ENCODE measurements at regions not wholly inside any gene's neighbourhood (a gene's known extent, or its start where the extent isn't known, plus 50 kb on each side); places are given as distances from the start of the nearest gene placed in this dataset.

DNA sequence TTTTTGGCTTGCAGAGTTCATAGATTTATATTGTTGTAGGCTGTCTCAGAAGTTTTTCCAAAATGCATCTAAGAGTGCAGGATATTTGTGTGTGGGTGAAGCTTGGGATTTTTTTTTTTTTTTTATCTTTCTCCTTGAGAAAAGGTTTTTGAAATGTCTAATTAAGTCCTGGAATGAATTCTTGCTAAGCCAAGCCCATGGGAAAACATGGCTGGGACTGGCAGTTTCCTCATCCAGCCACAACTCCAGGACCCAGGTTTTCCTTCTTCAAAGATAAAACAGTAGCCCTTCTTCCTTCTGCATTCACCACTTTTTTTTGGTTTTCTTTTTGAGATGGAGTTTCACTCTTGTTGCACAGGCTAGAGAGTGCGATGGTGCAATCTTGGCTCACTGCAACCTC is 242.5 kb upstream of the JAG1 start:
- no peak for DNase-seq (ENCODE audit: low read depth in 4 of 4, low spot score in 3 of 4)

DNA sequence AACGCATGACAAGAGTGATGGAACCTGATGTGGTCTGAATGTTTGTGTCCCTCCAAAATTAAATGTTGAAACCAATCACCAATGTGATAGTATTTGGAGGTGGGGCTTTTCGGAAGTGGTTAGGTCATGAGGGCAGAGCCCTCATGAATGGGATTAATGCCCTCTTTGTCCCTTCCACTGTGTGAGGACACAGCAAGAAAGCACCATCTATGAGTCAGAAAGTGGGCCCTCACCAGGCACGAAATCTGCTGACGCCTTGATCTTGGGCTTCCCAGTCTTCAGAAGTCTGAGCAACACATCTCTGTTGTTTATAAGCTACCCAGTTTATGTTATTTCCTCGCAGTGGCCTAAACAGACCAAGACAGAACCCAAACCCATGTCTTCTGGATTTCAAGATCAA is 244.0 kb upstream of the JAG1 start:
- no peak for DNase-seq (ENCODE audit: low read depth in 4 of 4, low spot score in 3 of 4)

- DNase-seq (ENCODE audit: low read depth in 4 of 4, low spot score in 3 of 4), result no peak
Observed at GRCh38 chr20:10919396-10920140, 245.8 kb upstream of the JAG1 start.

- no peak for DNase-seq (ENCODE audit: low read depth in 4 of 4, low spot score in 3 of 4)
Observed at GRCh38 chr20:10920396-10920795, 246.6 kb upstream of the JAG1 start.

GRCh38 chr20:10921491-10922010 is 247.8 kb upstream of the JAG1 start:
- DNase-seq (ENCODE audit: low read depth in 4 of 4, low spot score in 3 of 4), result no peak

GRCh38 chr20:10922506-10922905 is 248.7 kb upstream of the JAG1 start:
- no peak for DNase-seq (ENCODE audit: low read depth in 4 of 4, low spot score in 3 of 4)

- DNase-seq (ENCODE audit: low read depth in 4 of 4, low spot score in 3 of 4), result no peak
Observed at GRCh38 chr20:10922941-10923340, 249.1 kb upstream of the JAG1 start.

DNA sequence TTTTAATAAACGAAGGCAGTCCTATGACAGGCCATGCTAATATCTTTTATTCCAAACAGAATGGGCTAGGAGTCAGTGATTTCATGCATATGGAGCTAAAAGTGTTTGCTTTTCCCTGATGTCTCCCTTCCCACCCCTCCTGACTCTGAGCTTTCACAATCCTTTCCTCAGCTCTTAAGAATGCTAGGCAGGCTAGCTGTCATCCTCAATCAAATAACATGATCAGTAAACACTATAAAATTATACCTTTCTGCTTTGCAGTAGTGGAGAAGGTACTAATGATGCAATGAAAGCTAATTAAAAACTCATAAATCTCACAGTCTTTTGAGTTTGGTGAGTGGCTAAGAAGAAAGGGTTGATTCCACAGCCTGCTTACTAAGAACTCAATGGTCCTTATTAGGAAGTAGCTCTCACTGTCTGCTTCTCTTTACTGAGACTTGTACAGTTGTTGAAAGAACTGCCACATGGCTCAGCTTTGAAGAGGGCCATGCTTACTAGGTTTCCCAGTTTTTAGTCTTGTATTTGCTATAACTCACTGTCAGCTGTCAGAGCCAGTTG is 250.9 kb upstream of the JAG1 start:
- DNase-seq (ENCODE audit: low read depth in 4 of 4, low spot score in 3 of 4), result no peak

- DNase-seq (ENCODE audit: low read depth in 4 of 4, low spot score in 3 of 4), result no peak
Observed at GRCh38 chr20:10925767-10926166, 252.0 kb upstream of the JAG1 start.

DNA sequence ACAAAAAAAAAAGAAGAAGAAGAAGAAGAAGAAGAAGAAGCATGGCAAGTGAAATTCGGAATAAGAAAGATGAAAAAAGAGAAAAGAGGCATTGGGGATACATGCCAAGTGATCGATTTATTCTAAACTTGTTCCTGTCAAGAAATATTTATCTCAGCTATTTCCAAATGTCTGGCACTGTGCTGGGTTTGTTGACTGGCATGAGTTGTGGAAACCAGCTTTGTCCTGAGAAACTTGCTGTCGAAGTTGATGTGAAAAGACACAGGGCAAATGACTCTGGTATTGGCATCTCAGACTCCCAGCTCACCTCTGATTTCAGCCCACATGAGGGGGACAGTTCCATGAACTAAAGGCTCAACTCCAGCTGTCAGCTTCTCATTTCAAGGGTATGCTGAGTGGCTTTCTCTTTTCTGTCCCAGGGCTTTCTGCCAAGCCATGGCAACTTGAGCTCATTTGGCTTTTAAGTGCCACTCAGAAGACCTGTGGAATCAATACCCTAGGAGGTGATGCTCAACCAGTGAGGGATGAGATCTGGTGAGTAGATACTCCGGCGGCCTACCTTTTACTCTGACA is 253.3 kb upstream of the JAG1 start:
- DNase-seq (ENCODE audit: low read depth in 4 of 4, low spot score in 3 of 4), result no peak

- no peak for DNase-seq (ENCODE audit: low read depth in 4 of 4, low spot score in 3 of 4)
Observed at GRCh38 chr20:10927936-10928840, 254.4 kb upstream of the JAG1 start.

DNA sequence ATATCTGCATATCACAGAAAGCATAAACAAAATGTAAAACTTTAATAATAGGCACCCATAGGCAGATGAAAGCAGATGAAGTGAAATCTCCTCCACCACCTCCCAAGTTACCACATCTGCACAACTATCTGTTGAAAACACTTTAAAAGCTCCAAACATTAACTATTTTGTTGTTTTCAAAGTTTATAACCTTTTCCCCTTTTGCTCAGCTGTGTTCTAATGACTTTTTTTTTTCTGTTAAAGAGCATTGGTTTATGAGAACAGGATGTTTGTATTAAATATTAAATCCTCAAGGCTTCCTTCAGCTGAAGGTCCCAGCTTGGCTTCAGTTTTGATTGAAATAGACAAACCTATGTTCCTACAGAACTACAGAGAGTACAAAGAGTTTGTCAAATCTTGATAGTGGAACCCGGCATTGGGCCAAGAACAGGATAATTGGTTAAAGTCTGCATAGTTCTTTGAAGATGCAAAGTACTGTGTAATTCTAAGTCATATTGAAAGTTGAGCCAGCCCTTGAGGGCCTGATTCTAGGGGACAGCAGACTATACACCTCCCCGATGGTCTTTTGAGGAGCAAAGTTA is 255.1 kb upstream of the JAG1 start:
- DNase-seq (ENCODE audit: low read depth in 4 of 4, low spot score in 3 of 4), result no peak

DNA sequence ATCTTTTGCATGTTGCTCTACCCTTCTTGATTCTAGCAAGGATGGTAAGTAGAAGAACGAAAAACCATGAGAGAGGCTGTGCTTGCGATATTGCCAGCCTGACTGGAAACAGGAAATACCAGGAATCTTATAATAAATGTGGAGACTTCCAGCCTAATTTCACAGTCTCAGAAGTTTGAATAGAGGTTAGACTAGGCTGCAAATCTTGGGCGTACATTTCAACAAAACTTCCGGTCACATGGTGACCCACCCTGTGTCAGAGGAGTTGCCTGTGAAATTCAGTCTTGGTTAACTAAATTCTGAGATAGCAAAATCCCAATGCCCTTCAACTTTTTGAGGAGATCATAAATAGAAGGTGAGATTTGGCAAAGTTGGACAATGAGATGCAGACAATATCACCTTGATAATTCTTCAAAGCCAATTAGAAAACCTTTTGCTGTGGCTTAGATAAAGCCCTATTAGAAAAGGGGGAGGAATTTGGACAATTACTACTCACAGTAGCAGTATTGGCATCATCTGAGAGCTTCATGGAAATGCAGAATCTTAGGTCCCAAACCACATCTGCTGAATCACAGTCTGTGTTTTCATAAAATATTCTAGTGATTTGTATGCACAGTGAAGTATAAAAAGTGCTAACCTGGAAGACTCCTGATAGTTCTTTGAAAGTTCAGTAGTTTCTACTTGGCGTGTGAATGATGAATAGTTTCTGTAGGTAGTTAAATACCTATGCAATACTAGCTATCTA is 262.0 kb upstream of the JAG1 start:
- DNase-seq (ENCODE audit: low read depth in 4 of 4, low spot score in 3 of 4), result no peak

- DNase-seq (ENCODE audit: low read depth in 4 of 4, low spot score in 3 of 4), result no peak
Observed at GRCh38 chr20:10936786-10937185, 263.0 kb upstream of the JAG1 start.

- no peak for DNase-seq (ENCODE audit: low read depth in 4 of 4, low spot score in 3 of 4)
Observed at GRCh38 chr20:10939331-10939941, 265.6 kb upstream of the JAG1 start.

- DNase-seq (ENCODE audit: low read depth in 4 of 4, low spot score in 3 of 4), result no peak
Observed at GRCh38 chr20:10940941-10941340, 267.1 kb upstream of the JAG1 start.

- DNase-seq (ENCODE audit: low read depth in 4 of 4, low spot score in 3 of 4), result no peak
Observed at GRCh38 chr20:10943686-10944265, 270.0 kb upstream of the JAG1 start.

DNA sequence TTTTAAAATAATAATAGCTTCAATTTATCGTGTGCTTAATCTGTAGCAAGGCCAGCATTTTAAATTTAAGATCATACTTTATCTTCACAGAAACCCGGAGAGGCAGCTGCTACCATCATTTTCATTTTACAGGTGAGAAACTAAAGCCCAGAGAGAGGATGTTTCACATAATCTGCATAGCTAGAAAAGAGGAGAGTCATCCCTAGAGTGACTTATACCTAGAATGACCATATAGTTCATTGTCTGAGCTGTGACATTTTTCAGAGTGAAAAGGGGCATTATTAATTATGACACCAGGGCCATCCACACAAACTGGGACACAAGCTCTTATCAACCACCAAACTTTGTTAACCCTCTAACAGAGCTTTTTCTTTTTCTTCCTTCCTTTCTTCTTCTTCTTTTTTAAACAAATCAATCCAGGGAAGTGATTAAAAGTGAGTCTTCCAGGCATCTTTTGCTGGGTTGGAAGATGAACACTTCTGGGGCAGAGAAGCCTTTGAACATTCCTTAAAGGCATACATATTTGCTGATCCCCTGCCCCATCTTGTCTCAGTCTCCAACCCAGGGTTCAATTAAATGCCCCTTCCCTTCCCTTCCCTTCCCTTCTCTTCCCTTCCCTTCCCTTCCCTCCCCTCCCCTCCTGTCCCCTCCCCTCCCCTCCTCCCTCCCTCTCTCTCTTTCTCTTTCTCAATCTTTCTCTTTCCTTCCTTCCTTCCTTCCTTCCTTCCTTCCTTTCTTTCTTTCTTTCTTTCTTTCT is 272.5 kb upstream of the JAG1 start:
- no peak for DNase-seq (ENCODE audit: low read depth in 4 of 4, low spot score in 3 of 4)

- no peak for DNase-seq (ENCODE audit: low read depth in 4 of 4, low spot score in 3 of 4)
Observed at GRCh38 chr20:10947726-10948125, 273.9 kb upstream of the JAG1 start.

Data from left renal pelvis (tissue), 4 donors.